ACHN (cell line): ENCODE measurements at regions not wholly inside any gene's neighbourhood (a gene's known extent, or its start where the extent isn't known, plus 50 kb on each side); places are given as distances from the start of the nearest gene placed in this dataset.
A peak's percentile ranks its signal among the peaks of the same experiment; 100 is the strongest.

Experiments used
- DNase-seq: peaks from one replicate; pipeline ENCODE4 v3.0.0-alpha.2; 2015
- in situ Hi-C: cut with HindIII; loops from 2 replicates; pipeline ENCODE4 v1.10.0; 2017; ENCODE audit warnings: low sequenced_read_pairs, low pct_ligation_motif_present, low pct_unique_long_range_greater_than_20kb

DNA sequence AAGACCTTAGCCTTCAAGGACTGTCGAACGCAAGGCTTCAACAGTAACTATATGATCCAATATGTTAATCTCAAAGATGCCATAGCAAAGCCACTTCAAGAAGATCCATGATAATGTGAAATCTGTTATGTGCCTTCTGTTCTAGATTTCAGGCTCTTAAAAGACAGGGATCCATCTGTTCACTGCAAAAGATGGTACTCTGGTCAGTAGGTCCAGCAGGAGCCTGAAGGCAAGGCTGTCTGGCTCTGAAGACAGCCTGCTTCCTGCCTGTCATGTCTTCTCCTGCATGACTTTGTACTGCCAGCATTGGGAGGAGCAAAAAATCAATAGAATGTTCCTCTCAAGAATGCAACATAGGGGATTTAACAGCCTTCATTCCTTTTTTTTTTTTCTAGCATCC lies 270.8 kb upstream of the PARD3B start:
- in situ Hi-C loops = no loop called here
- DNase-seq = no peak

DNA sequence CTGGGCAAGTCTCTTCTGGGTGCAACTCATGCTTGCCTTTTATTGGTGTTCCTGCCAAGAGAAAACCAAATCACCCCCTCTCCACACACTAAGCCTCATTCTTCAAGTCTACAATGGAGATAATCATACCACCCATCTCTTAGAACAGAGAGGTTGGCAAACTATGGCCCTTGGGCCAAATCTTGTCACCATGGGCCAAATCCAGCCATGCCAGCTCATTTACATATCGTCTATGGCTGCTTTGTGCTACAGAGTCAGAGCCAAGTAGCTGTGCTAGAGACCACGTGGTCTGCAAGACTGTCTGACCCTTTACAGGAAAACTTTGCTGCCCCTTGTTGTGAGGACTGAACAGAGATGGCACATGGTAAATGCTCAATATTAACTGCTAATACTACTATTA lies 270.3 kb upstream of the PARD3B start:
- no peak for DNase-seq
- in situ Hi-C loops = no loop called here

- in situ Hi-C loops = no loop called here
- DNase-seq = no peak
Measured at GRCh38 chr2:204277226-204277625, 268.0 kb upstream of the PARD3B start.

- in situ Hi-C loops = no loop called here
- no peak for DNase-seq
Measured at GRCh38 chr2:204278454-204278853, 266.8 kb upstream of the PARD3B start.

- DNase-seq = no peak
Measured at GRCh38 chr2:204279819-204280218, 265.5 kb upstream of the PARD3B start.

DNA sequence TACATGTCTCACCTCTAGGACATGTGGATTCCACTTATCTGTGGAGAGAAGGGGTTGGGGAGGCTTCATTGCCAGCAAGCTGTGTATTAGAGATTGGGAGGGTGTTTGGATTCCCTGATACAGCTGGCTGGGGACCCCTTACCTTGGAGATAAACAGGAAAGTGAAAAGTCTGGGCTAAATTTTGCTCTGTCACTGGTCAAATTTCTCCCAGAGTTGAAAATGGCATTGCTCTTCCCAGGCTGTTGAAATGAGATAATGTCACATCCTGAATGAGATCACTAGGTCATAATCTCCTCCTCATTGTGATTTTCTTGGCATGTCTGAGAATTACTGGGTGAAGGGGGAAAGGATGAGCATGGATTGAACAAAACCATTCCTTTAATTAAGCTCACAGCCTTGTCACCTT lies 265.0 kb upstream of the PARD3B start:
- in situ Hi-C loops = no loop called here
- no peak for DNase-seq

More at GRCh38 chr2:204279819-204280218, 265.5 kb upstream of the PARD3B start:
- in situ Hi-C loops = no loop called here

DNA sequence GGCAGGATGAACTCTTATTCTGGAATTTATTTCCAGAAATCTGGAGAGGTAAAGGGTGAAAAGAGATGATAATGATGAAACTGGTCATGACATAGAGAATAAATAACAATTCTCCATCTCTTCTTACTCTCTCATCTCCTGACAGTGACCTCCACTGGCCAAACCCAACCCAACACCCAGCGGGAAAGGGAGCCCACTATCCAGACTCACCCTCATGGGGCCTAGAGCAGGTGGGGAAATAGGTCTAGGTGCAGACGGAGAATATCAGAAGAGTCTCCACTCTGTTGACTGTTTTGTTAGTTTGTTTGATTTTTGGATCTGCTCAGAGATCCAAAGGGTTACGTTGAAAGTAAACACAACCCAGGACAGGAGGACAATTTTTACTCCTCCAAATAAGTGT lies 263.2 kb upstream of the PARD3B start:
- no peak for DNase-seq
- in situ Hi-C loops = no loop called here

DNA sequence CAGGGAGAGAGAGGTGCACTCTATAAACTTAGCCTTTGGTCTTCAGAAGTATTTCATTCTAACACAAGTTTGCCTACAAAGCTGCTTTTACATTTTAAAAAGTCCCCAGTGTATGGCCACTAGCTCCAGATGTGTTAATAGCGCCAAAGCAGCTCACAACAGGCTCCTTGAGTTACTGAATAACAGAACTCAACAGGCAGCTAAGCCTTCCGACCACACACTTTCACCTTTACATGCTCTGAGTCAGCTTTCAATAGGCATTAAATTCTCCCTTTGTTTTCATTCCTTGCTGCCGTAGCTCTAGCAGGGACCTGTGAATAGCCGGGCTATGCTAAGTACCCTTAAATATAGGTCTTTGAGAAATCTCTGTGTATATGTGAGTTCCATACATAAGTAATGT lies 262.8 kb upstream of the PARD3B start:
- in situ Hi-C loops = no loop called here
- DNase-seq = peak; percentile 70

GRCh38 chr2:204289066-204289465 lies 256.2 kb upstream of the PARD3B start:
- in situ Hi-C loops = no loop called here
- DNase-seq = no peak

GRCh38 chr2:204292439-204292838 lies 252.8 kb upstream of the PARD3B start:
- in situ Hi-C loops = no loop called here
- DNase-seq = no peak

- in situ Hi-C loops = no loop called here
- DNase-seq = no peak
Measured at GRCh38 chr2:204293884-204294747, 251.2 kb upstream of the PARD3B start.

GRCh38 chr2:204298404-204298803 lies 246.9 kb upstream of the PARD3B start:
- in situ Hi-C loops = no loop called here

DNA sequence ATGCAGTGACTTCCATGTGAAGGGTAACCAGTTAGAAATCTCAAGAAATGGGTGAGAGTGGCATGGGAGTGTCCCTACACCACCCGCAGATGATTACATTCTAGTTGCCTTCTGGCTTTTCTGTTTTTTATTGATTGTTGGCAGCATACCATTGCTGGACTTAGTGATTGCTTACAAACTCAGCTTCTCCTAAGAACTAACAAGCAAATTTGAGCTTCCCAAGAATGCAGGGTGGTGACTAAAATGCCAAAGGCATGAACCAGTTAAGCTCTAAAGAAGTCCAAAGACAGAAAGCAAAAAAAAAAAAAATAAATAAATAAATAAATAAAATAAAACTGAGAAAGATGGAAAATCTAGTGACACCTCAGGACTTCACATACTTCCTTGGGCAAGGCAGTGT lies 245.5 kb upstream of the PARD3B start:
- no peak for DNase-seq
- in situ Hi-C loops = no loop called here

More at GRCh38 chr2:204298404-204298803, 246.9 kb upstream of the PARD3B start:
- DNase-seq = no peak

DNA sequence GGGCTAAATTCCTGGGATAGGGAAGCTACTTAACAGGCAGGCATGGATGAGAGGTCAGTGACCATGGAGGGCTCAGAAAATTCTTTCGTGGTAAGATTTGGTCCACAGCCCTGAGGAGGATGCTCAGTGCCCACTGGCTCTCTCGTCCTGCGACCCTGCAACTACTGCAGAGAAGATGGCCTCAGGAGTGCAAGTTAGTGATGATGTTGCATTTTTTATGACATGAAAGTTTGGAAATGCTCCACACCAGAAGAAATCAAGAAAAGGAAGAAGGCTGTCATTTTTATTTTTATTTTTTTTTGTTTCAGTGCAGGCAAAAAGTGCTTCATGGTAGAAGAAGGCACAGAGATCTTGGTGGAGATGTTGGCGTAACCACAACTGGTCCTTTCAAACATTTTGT lies 238.6 kb upstream of the PARD3B start:
- in situ Hi-C loops = no loop called here
- DNase-seq = no peak

DNA sequence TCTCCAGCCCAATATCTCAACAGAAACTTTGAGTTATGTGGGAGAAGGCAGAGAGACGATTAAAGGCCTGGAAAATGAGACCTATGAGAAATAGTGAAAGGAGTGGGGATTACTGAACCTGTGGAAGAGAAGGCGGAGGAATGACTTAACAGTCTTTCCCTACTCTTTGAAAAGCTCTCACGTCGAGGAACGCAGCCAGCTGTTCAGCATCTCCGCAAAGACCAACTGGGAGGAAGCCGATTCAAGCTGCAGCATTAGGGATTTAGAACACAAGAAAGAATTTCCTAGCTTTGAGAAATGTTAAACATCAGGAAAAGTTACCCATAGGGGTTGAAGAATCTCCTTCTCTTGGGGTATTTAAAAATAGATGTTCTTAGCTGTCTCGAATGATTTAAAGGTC lies 233.2 kb upstream of the PARD3B start:
- in situ Hi-C loops = no loop called here
- no peak for DNase-seq

DNA sequence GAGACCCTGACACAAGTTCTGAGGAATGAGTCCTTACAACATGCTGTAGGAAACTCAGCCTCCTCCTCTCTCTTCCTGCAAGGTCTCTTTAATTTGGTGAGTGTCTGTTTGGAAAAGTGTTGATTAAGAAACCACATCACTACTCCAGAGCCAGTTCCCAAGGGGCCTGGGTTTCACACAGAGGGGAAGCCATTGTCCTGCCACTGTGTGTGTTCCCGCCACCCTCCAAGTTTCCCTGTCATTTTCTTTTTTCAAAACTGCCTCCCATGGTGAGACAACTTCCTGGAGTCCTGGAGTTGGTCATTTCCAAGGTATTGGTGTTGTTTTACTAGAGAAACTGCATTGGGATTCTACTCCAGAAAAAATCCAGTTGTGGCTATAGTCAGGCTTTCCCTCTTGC lies 232.0 kb upstream of the PARD3B start:
- DNase-seq = no peak
- in situ Hi-C loops = no loop called here

DNA sequence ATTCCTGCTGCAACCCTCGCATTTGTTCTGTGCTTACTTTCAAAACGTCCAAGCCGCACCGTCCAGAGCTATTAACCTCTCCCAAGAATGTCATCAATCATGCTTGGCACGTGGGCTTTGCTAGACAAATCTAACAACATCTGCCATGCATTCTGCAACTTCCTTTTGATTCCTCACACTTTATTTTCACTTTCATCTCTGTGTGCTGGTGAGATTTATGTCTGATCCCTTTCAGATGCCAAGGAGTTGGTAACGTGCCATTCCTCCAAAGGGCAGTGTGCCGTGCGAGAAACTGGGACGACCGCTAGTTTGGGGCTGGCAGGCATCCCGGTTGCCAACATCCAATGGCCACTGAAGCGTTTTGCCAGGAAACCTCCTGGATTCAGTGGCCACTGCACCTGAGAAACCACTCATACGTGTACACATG lies 230.0 kb upstream of the PARD3B start:
- in situ Hi-C loops = no loop called here
- DNase-seq = peak; percentile 74

- in situ Hi-C loops = no loop called here
- no peak for DNase-seq
Measured at GRCh38 chr2:204317640-204318039, 227.6 kb upstream of the PARD3B start.

DNA sequence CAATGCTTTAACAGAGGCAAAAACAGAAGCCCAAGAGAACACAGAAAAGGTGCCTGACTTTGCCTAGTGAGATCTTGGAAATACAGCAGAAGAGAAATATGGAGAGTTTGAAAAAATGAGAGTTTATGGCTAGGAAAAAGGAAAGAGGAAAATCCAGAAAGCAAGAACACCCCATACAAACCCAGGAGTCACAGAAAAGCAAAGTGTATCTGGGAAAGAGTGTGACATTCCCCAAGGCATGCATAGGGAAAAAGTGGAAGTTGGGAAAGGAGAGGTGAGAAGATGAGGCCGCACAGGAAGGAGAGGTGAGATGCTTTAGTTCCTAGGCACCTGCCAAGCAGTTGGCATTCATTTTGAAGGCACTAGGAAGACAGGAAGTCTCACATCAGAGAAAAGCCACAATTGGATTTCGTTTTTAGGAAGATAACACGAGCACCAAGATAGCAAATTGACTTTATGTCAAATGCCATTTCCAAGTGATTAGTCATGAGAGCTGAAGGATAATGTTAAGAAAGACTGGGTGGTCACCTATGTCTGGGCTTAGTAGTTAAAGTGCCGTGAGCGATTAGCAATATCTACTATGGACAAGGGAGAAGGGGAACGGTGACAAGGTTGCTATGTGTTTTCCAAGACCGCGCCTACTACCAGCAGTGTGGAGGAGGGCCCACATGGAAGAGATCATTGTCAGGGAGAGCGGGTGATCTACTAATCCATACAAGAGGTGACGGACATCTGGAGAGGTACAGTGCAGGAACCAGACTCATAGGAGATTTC lies 224.1 kb upstream of the PARD3B start:
- in situ Hi-C loops = no loop called here
- DNase-seq = no peak
